GM23338 (cell line): ENCODE measurements at regions not wholly inside any gene's neighbourhood (a gene's known extent, or its start where the extent isn't known, plus 50 kb on each side); places are given as distances from the start of the nearest gene placed in this dataset.
A peak's percentile ranks its signal among the peaks of the same experiment; 100 is the strongest.

Experiments used
- ATAC-seq: fragments of 200-7000 bp; cut with Tn5 transposase; 3 replicates; pipeline ENCODE4 v1.9.1; 2020
- DNase-seq: peaks from one replicate; pipeline ENCODE4 v3.0.0-alpha.2; 2015; ENCODE audit warnings: low spot score
- H2AFZ ChIP-seq: fragments of 200-600 bp; sonication (generic); 2 replicates; pipeline ENCODE4 v1.8.0; 2016; ENCODE audit warnings: antibody characterized with exemption, mild to moderate bottlenecking, moderate library complexity
- H3F3A ChIP-seq: fragments of 200-600 bp; sonication (generic); replicated peaks from 2 replicates; pipeline ENCODE4 v1.8.0; 2017; ENCODE audit warnings: antibody characterized with exemption, mixed run types, low read depth
- H3K27ac ChIP-seq: fragments of 200-600 bp; sonication (generic); 2 replicates; pipeline ENCODE4 v1.6.1; 2016; ENCODE audit warnings: low read depth
- H3K27me3 ChIP-seq: fragments of 200-600 bp; sonication (generic); 2 replicates; pipeline ENCODE4 v1.8.0; 2016; ENCODE audit warnings: mild to moderate bottlenecking, mixed run types, moderate library complexity; ENCODE audit not compliant: insufficient read depth
- H3K36me3 ChIP-seq: fragments of 200-600 bp; sonication (generic); 2 replicates; pipeline ENCODE4 v1.8.0; 2016; ENCODE audit warnings: mild to moderate bottlenecking; ENCODE audit not compliant: insufficient read depth
- H3K4me1 ChIP-seq: fragments of 200-600 bp; sonication (generic); 2 replicates; pipeline ENCODE4 v1.8.0; 2016; ENCODE audit warnings: mild to moderate bottlenecking, moderate library complexity; ENCODE audit not compliant: insufficient read depth
- H3K4me2 ChIP-seq: fragments of 200-600 bp; sonication (generic); 2 replicates; pipeline ENCODE4 v1.7.1; 2017; ENCODE audit warnings: mixed run types
- H3K4me3 ChIP-seq: fragments of 200-600 bp; sonication (generic); 2 replicates; pipeline ENCODE4 v1.6.1; 2016; ENCODE audit warnings: mixed run types
- H3K79me2 ChIP-seq: fragments of 200-600 bp; sonication (generic); replicated peaks from 2 replicates; pipeline ENCODE4 v1.8.0; 2017; ENCODE audit warnings: mild to moderate bottlenecking; ENCODE audit not compliant: insufficient read depth
- H3K9me2 ChIP-seq: fragments of 200-600 bp; sonication (generic); 2 replicates; pipeline ENCODE4 v1.8.0; 2017; ENCODE audit not compliant: insufficient read depth
- H4K20me1 ChIP-seq: fragments of 200-600 bp; sonication (generic); replicated peaks from 2 replicates; pipeline ENCODE4 v1.8.0; 2017; ENCODE audit warnings: mild to moderate bottlenecking; ENCODE audit not compliant: insufficient read depth
- H3K27ac Mint-ChIP-seq: 2 replicates; pipeline ENCODE4 v1.8.0; 2020; ENCODE audit warnings: inconsistent platforms, mild to moderate bottlenecking, moderate library complexity, mixed read lengths
- H3K27me3 Mint-ChIP-seq: 3 replicates; pipeline ENCODE4 v1.8.0; 2022; ENCODE audit warnings: low read depth, mild to moderate bottlenecking, moderate library complexity, mixed read lengths, inconsistent platforms; ENCODE audit not compliant: insufficient read depth, poor library complexity
- H3K36me3 Mint-ChIP-seq: 3 replicates; pipeline ENCODE4 v1.8.0; 2021; ENCODE audit warnings: low read depth, mild to moderate bottlenecking, inconsistent platforms, moderate library complexity, mixed read lengths
- H3K4me1 Mint-ChIP-seq: 3 replicates; pipeline ENCODE4 v1.8.0; 2020; ENCODE audit warnings: mild to moderate bottlenecking, inconsistent platforms, mixed read lengths
- H3K4me3 Mint-ChIP-seq: 3 replicates; pipeline ENCODE4 v1.8.0; 2021; ENCODE audit warnings: moderate library complexity, mild to moderate bottlenecking, inconsistent platforms, mixed read lengths
- H3K9me3 Mint-ChIP-seq: 3 replicates; pipeline ENCODE4 v1.8.0; 2020; ENCODE audit warnings: moderate library complexity, mild to moderate bottlenecking, inconsistent platforms, mixed read lengths
- ETS1 ChIP-seq: IDR thresholded peaks from 2 replicates; pipeline ENCODE4 v1.6.1; 2016; ENCODE audit warnings: antibody characterized with exemption
- EZH2 ChIP-seq: fragments of 200-600 bp; sonication (generic); IDR thresholded peaks from one replicate; pipeline ENCODE4 v1.8.0; 2017; ENCODE audit warnings: antibody characterized with exemption, mild to moderate bottlenecking, low read depth; ENCODE audit not compliant: unreplicated experiment
- EZH2phosphoT487 ChIP-seq: fragments of 200-600 bp; sonication (generic); IDR thresholded peaks from one replicate; pipeline ENCODE4 v1.8.1; 2018; ENCODE audit warnings: antibody characterized with exemption; ENCODE audit not compliant: unreplicated experiment
- JUNB ChIP-seq: IDR thresholded peaks from one replicate; pipeline ENCODE4 v1.6.1; 2016; ENCODE audit warnings: antibody characterized with exemption; ENCODE audit not compliant: unreplicated experiment
- NANOG ChIP-seq: IDR thresholded peaks from 2 replicates; pipeline ENCODE4 v1.6.1; 2016; ENCODE audit warnings: antibody characterized with exemption, borderline replicate concordance
- REST ChIP-seq: IDR thresholded peaks from one replicate; pipeline ENCODE4 v1.6.1; 2018; ENCODE audit warnings: antibody characterized with exemption; ENCODE audit not compliant: unreplicated experiment
- STAT1 ChIP-seq: IDR thresholded peaks from one replicate; pipeline ENCODE4 v1.6.1; 2016; ENCODE audit warnings: antibody characterized with exemption; ENCODE audit not compliant: unreplicated experiment
- ZNF114 ChIP-seq: fragments of 250-450 bp; sonication (Bioruptor Pico); IDR thresholded peaks from 2 replicates; pipeline ENCODE4 v1.5.0; 2020; ENCODE audit warnings: mild to moderate bottlenecking, moderate library complexity
- ZNF331 ChIP-seq: fragments of 250-450 bp; sonication (Bioruptor Pico); IDR thresholded peaks from 2 replicates; pipeline ENCODE4 v1.5.0; 2020; ENCODE audit warnings: low read depth, mild to moderate bottlenecking, moderate library complexity

GRCh38 chr2:16169381-16169960 is 229.1 kb downstream of the MYCN start:
- H3K27ac ChIP-seq: no peak overlapping the region
- Mint-ChIP-seq H3K4me1 (peaks cover 25% of the 10 kb centered on the region), H3K27ac (no peak overlapping the region)

GRCh38 chr2:16168506-16169264 is 228.3 kb downstream of the MYCN start:
- Histone ChIP-seq H2AFZ (peak overlapping the region; percentile 70; the same call in 1 of the 2 replicates), H3K4me2 (no peak overlapping the region), H3K4me3 (no peak overlapping the region), H3K79me2 (no peaks in the 10 kb centered on the region), H4K20me1 (no peaks in the 10 kb centered on the region), H3K4me1 (peaks cover 27% of the 10 kb centered on the region), H3K36me3 (no peaks in the 10 kb centered on the region), H3K27ac (no peak overlapping the region), H3F3A (peaks cover 3% of the 10 kb centered on the region; the same call in 1 of the 2 replicates), H3K9me2 (no peaks in the 10 kb centered on the region), H3K27me3 (no peaks in the 10 kb centered on the region)
- DNase-seq (peak; percentile 7), ATAC-seq (no peak)
- Mint-ChIP-seq H3K4me1 (peaks cover 25% of the 10 kb centered on the region), H3K4me3 (no peak overlapping the region), H3K36me3 (no peaks in the 10 kb centered on the region), H3K27me3 (peaks cover 3% of the 10 kb centered on the region), H3K27ac (no peak overlapping the region), H3K9me3 (no peaks in the 10 kb centered on the region)
- TF ChIP-seq ETS1: no peak
- no peak for TF ChIP-seq REST
- no peak for TF ChIP-seq ZNF331
- no peak for TF ChIP-seq EZH2phosphoT487
- TF ChIP-seq EZH2: no peak
- no peak for TF ChIP-seq STAT1
- TF ChIP-seq NANOG: no peak
- TF ChIP-seq ZNF114 (CRISPR knock-in tag): no peak

More at GRCh38 chr2:16169381-16169960, 229.1 kb downstream of the MYCN start:
- ATAC-seq (no peak), DNase-seq (no peak)
- Histone ChIP-seq H3K9me2 (no peaks in the 10 kb centered on the region), H2AFZ (peak overlapping the region; percentile 53), H3K79me2 (no peaks in the 10 kb centered on the region), H3K4me1 (peaks cover 27% of the 10 kb centered on the region), H4K20me1 (no peaks in the 10 kb centered on the region), H3K36me3 (no peaks in the 10 kb centered on the region), H3K4me2 (no peak overlapping the region), H3F3A (peaks cover 3% of the 10 kb centered on the region; the same call in 1 of the 2 replicates), H3K4me3 (no peak overlapping the region), H3K27me3 (no peaks in the 10 kb centered on the region)
- TF ChIP-seq JUNB (no peak), ZNF331 (no peak), ZNF114 (CRISPR knock-in tag) (no peak), STAT1 (no peak), EZH2phosphoT487 (no peak)
- Mint-ChIP-seq H3K36me3 (no peaks in the 10 kb centered on the region), H3K4me3 (no peak overlapping the region), H3K27me3 (peaks cover 3% of the 10 kb centered on the region), H3K9me3 (no peaks in the 10 kb centered on the region)
